ENCODE measurements at regions not wholly inside any gene's neighbourhood (a gene's known extent, or its start where the extent isn't known, plus 50 kb on each side); places are given as distances from the start of the nearest gene placed in this dataset.

GRCh38 chr22:48802576-48802975, 1025.1 kb downstream of the BRD1 start:
- Mint-ChIP-seq H3K4me3 (no peak overlapping the region), H3K4me1 (no peaks in the 10 kb centered on the region), H3K27ac (no peak overlapping the region), H3K27me3 (no peaks in the 10 kb centered on the region), H3K9me3 (ENCODE audit: insufficient read depth) (no peaks in the 10 kb centered on the region)
- no peak overlapping the region for H3K4me3 ChIP-seq (ENCODE audit: control extremely low read depth in 1 of 5, extremely low read depth in 1 of 5, insufficient read depth in 1 of 5, low read depth in 2 of 5, low read length in 4 of 5)
- DNase-seq = no peak
- peaks cover 0 to 18% (median 0%) of the 10 kb centered on the region in 3 donors for H3K9me3 ChIP-seq (ENCODE audit: control extremely low read depth in 1 of 3, control insufficient read depth in 2 of 3, insufficient read depth in 1 of 3, low read length in 2 of 3)
- CTCF ChIA-PET = no interaction called here
- H3K9ac ChIP-seq (ENCODE audit: low read length) = no peak overlapping the region
- WGBS (ENCODE audit: insufficient coverage) = 73% methylated on average over 14 of the region's 19 CpGs
- no peaks in the 10 kb centered on the region for H4K20me1 ChIP-seq (ENCODE audit: control insufficient read depth, insufficient read depth, low read length, poor library complexity, severe bottlenecking)
- no peak overlapping the region for H3K27ac ChIP-seq (ENCODE audit: low read length in 2 of 2)
- POLR2A ChIA-PET = no interaction called here
- no peaks in the 10 kb centered on the region for H3K36me3 ChIP-seq (replicated peaks in 1 of 2; ENCODE audit: control extremely low read depth in 1 of 2, control insufficient read depth in 1 of 2, extremely low read depth in 1 of 2, insufficient read depth in 2 of 2, low read length in 1 of 2)
- intact Hi-C loops (cut with micrococcal nuclease) = no loop called here
- H3K79me2 ChIP-seq (ENCODE audit: control insufficient read depth, insufficient read depth, low read length) = no peaks in the 10 kb centered on the region
- H3K27me3 ChIP-seq (replicated peaks in 1 of 4; ENCODE audit: control extremely low read depth in 1 of 4, control insufficient read depth in 3 of 4, insufficient read depth in 4 of 4, low read length in 3 of 4) = no peaks in the 10 kb centered on the region
- H3K4me1 ChIP-seq (ENCODE audit: control insufficient read depth in 2 of 2, insufficient read depth in 2 of 2, low read length in 2 of 2) = no peaks in the 10 kb centered on the region
- no peak overlapping the region for H2AFZ ChIP-seq (ENCODE audit: insufficient read depth, low read depth, low read length, poor library complexity, severe bottlenecking)
- no peak for TF ChIP-seq EZH2 (IDR thresholded peaks at IDR 0.05; ENCODE audit: borderline replicate concordance, insufficient read depth, low read depth, low read length, poor library complexity, severe bottlenecking)
- TF ChIP-seq CTCF (IDR thresholded peaks at IDR 0.05) = no peak
- no peak overlapping the region for H3K4me2 ChIP-seq (replicated peaks; ENCODE audit: low read depth, low read length, poor library complexity, severe bottlenecking)
- no peak for ATAC-seq (ENCODE audit: low read depth)

GRCh38 chr22:48800886-48801607, 1026.6 kb downstream of the BRD1 start:
- Mint-ChIP-seq H3K27me3 (no peaks in the 10 kb centered on the region), H3K4me3 (no peak overlapping the region), H3K4me1 (no peaks in the 10 kb centered on the region), H3K27ac (no peak overlapping the region), H3K9me3 (ENCODE audit: insufficient read depth) (no peaks in the 10 kb centered on the region)
- Histone ChIP-seq H3K9me3 (ENCODE audit: control extremely low read depth in 1 of 3, control insufficient read depth in 2 of 3, insufficient read depth in 1 of 3, low read length in 2 of 3) (peaks cover 0 to 14% (median 0%) of the 10 kb centered on the region in 3 donors), H3K79me2 (ENCODE audit: control insufficient read depth, insufficient read depth, low read length) (no peaks in the 10 kb centered on the region), H4K20me1 (ENCODE audit: control insufficient read depth, insufficient read depth, low read length, poor library complexity, severe bottlenecking) (no peaks in the 10 kb centered on the region), H3K4me2 (replicated peaks; ENCODE audit: low read depth, low read length, poor library complexity, severe bottlenecking) (no peak overlapping the region), H3K4me3 (ENCODE audit: control extremely low read depth in 1 of 5, extremely low read depth in 1 of 5, insufficient read depth in 1 of 5, low read depth in 2 of 5, low read length in 4 of 5) (no peak overlapping the region), H2AFZ (ENCODE audit: insufficient read depth, low read depth, low read length, poor library complexity, severe bottlenecking) (no peak overlapping the region), H3K9ac (ENCODE audit: low read length) (no peak overlapping the region), H3K27ac (ENCODE audit: low read length in 2 of 2) (no peak overlapping the region), H3K4me1 (ENCODE audit: control insufficient read depth in 2 of 2, insufficient read depth in 2 of 2, low read length in 2 of 2) (no peaks in the 10 kb centered on the region), H3K36me3 (replicated peaks in 1 of 2; ENCODE audit: control extremely low read depth in 1 of 2, control insufficient read depth in 1 of 2, extremely low read depth in 1 of 2, insufficient read depth in 2 of 2, low read length in 1 of 2) (no peaks in the 10 kb centered on the region), H3K27me3 (replicated peaks in 1 of 4; ENCODE audit: control extremely low read depth in 1 of 4, control insufficient read depth in 3 of 4, insufficient read depth in 4 of 4, low read length in 3 of 4) (no peaks in the 10 kb centered on the region)
- no peak for ATAC-seq (ENCODE audit: low read depth)
- ChIA-PET CTCF (no interaction called here), POLR2A (no interaction called here)
- intact Hi-C loops (cut with micrococcal nuclease) = no loop called here
- DNase-seq = no peak
- WGBS (ENCODE audit: insufficient coverage) = 91% methylated on average over 14 of the region's 14 CpGs
- TF ChIP-seq EZH2 (IDR thresholded peaks at IDR 0.05; ENCODE audit: borderline replicate concordance, insufficient read depth, low read depth, low read length, poor library complexity, severe bottlenecking) = no peak
